Upper lobe of right lung (tissue), 1 donor: ENCODE measurements at regions not wholly inside any gene's neighbourhood (a gene's known extent, or its start where the extent isn't known, plus 50 kb on each side); places are given as distances from the start of the nearest gene placed in this dataset.

Experiments
- ATAC-seq: fragments of 200-7000 bp; cut with Tn5 transposase; one replicate; pipeline ENCODE4 v1.9.1; 2020; ENCODE audit warnings: mild to moderate bottlenecking, moderate library complexity
- DNase-seq: peaks from one replicate; pipeline ENCODE4 v3.0.0-alpha.2; 2020
- H3K27ac ChIP-seq: fragments of 200-600 bp; one replicate; pipeline ENCODE4 v1.8.0; 2022
- H3K27me3 ChIP-seq: fragments of 200-600 bp; one replicate; pipeline ENCODE4 v1.8.0; 2022; ENCODE audit warnings: mild to moderate bottlenecking
- H3K36me3 ChIP-seq: fragments of 200-600 bp; one replicate; pipeline ENCODE4 v1.8.0; 2022
- H3K4me1 ChIP-seq: fragments of 200-600 bp; one replicate; pipeline ENCODE4 v1.8.0; 2022
- H3K4me3 ChIP-seq: fragments of 200-600 bp; one replicate; pipeline ENCODE4 v1.8.0; 2022; ENCODE audit warnings: mild to moderate bottlenecking
- H3K9me3 ChIP-seq: fragments of 200-600 bp; one replicate; pipeline ENCODE4 v1.8.0; 2022
- intact Hi-C: fragments of 100-400 bp; cut with DNase I; formaldehyde crosslinking; loops from one replicate; pipeline ENCODE4 v1.11.0; 2022
- TF ChIP-seq, protein P1 (sequence below): fragments of 200-600 bp; IDR thresholded peaks from one replicate; pipeline ENCODE4 v1.8.0; 2022; ENCODE audit warnings: antibody characterized with exemption
- donor health status: DM: no; HTN: yes; CAD: no; lungs with severe emphysema.

DNA sequence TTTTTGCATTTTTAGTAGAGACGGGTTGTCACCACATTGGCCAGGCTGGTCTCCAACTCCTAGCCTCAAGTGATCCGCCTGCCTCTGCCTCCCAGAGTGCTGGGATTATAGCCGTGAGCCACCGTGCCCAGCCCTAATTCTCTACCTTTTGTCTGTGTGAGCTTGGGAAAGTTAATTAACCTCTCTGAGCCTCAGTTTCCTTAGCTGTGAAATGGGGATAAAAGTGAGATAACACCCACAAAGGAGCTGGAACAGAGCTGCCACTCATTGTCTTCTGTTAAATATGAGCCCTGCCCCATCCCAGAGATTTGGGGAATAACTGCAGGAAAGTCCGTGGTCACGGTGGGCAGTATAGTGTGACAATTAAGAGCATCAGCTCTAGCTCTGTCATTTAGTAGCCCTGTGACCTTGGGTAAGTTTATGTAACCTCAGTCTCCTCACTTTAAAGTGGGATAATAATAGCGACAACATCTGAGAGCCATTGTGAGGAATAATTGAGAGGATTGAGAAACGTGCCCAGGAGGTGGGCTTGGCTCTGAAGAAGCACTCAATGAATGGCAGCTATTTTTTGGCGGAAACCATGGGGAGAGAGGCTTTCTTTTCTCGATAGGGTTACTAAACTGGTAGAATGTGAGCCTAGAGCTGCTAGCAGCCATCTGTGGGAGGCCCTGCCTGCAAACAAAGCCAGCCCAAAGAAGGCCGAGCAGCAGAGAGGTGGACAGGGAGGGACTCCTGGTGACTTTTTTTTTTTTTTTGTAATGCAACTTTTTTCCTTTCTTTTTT is 60.8 kb upstream of the MED13L start:
- no peaks in the 10 kb centered on the region for H3K36me3 ChIP-seq
- H3K4me3 ChIP-seq: no peak overlapping the region
- TF ChIP-seq, protein P1, sequence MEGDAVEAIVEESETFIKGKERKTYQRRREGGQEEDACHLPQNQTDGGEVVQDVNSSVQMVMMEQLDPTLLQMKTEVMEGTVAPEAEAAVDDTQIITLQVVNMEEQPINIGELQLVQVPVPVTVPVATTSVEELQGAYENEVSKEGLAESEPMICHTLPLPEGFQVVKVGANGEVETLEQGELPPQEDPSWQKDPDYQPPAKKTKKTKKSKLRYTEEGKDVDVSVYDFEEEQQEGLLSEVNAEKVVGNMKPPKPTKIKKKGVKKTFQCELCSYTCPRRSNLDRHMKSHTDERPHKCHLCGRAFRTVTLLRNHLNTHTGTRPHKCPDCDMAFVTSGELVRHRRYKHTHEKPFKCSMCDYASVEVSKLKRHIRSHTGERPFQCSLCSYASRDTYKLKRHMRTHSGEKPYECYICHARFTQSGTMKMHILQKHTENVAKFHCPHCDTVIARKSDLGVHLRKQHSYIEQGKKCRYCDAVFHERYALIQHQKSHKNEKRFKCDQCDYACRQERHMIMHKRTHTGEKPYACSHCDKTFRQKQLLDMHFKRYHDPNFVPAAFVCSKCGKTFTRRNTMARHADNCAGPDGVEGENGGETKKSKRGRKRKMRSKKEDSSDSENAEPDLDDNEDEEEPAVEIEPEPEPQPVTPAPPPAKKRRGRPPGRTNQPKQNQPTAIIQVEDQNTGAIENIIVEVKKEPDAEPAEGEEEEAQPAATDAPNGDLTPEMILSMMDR: no peak
- ATAC-seq: no peak
- intact Hi-C loops: no loop called here
- no peaks in the 10 kb centered on the region for H3K27me3 ChIP-seq
- H3K27ac ChIP-seq: no peak overlapping the region
- H3K9me3 ChIP-seq: no peaks in the 10 kb centered on the region
- DNase-seq: no peak
- no peaks in the 10 kb centered on the region for H3K4me1 ChIP-seq

DNA sequence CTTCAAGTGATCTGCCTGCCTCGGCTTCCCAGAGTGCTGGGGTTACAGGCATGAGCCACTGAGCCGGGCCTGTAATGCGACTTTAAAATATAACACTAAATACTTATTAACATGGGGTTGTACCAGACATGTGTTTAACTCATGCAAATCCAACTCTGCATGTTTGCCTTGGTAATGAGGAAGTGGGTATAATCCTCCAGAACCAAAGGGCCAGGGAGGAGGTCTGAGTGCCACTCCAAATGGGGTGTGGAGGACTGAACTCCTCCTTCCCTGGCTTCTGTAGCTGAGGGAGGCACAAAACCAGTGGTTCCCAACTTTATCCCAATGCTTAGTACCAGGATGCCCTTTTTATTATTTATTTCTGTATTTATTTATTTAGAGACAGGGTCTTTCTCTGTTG is 61.6 kb upstream of the MED13L start:
- no peaks in the 10 kb centered on the region for H3K36me3 ChIP-seq
- peak; percentile 66 for DNase-seq
- no peak overlapping the region for H3K27ac ChIP-seq

DNA sequence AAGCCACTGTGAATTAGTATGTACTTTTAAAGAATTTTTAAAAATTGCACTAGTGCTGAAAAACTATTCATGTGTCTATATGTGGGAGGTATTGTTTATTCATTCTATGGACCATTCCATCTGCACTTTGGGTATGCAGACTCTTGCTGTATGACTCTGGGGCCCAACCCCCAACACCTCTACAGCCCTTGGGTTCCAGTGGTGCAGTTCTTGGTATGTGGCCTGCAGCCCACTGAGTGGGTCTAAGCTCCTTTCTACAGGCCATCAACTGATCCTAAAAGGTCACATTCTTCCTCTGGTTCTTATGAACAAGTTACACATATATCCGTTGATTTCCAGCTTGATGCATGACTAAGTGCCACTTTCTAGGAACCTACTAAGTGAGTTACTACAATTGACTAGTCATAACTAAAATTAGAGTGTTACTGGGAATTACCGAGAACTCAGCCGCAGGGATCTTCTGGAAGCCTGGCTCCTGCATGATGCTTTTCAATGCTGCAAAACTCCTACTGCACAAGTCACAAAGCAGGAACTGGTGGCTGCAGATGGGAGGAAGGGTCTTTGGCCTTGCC is 62.4 kb upstream of the MED13L start:
- Histone ChIP-seq H3K27me3 (no peaks in the 10 kb centered on the region), H3K9me3 (no peaks in the 10 kb centered on the region), H3K36me3 (no peaks in the 10 kb centered on the region), H3K27ac (no peak overlapping the region), H3K4me1 (no peaks in the 10 kb centered on the region), H3K4me3 (no peak overlapping the region)
- TF ChIP-seq, protein P1: no peak
- DNase-seq (no peak), ATAC-seq (no peak)
- intact Hi-C loops: no loop called here

More for the DNA sequence above, 61.6 kb upstream of the MED13L start:
- H3K4me3 ChIP-seq: no peak overlapping the region
- TF ChIP-seq, protein P1: no peak
- intact Hi-C loops: no loop called here
- no peaks in the 10 kb centered on the region for H3K27me3 ChIP-seq
- no peaks in the 10 kb centered on the region for H3K4me1 ChIP-seq
- no peaks in the 10 kb centered on the region for H3K9me3 ChIP-seq
- peak; percentile 83 for ATAC-seq

DNA sequence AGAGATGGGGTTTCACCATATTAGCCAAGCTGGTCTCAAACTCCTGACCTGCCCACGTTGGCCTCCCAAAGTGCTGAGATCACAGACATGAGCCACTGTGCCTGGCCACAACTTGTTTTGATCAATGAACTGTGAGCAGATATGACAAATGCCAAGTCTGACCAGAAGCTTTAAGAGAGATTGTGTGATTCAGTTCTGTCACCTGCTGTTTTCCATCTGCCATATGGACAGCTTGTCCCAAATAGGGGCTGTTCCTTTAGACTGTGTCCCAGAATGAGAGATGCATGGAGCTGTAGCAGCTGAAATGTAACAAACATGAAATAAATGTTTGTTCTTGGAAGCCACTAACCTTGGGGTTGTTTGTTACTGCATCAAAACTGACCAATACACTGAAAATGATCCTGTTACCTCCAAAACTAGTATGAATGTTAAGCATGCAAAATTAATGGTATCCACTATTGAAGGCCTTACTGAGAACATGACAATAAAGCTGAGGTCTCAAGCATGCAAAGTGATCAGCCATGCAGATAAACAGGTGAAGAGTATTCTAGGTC is 65.9 kb upstream of the MED13L start:
- intact Hi-C loops: no loop called here
- Histone ChIP-seq H3K27me3 (no peaks in the 10 kb centered on the region), H3K4me1 (no peaks in the 10 kb centered on the region), H3K9me3 (no peaks in the 10 kb centered on the region), H3K36me3 (no peaks in the 10 kb centered on the region), H3K27ac (no peak overlapping the region), H3K4me3 (no peak overlapping the region)
- no peak for ATAC-seq
- no peak for DNase-seq
- TF ChIP-seq, protein P1: no peak

DNA sequence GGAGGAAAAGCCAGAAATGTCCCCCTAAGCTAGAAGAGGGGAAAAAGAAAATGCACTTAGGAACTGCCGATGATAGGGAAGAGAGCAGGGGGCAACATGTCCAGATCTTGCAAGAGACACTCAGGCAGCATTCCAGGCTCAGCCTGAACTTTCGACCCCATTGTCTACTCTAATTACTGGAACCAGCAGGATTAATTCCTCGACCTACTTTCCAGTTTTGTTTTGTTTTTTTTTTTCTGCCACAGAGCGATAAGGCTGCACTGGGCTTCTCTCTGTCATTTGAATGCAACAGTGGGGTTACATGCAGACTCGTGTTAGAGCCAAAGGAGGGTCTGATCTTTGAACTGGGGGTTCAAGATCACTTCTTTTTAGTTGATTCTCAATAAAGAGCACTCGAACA is 68.7 kb upstream of the MED13L start:
- TF ChIP-seq, protein P1: no peak
- intact Hi-C loops: no loop called here
- DNase-seq (no peak), ATAC-seq (no peak)
- no peaks in the 10 kb centered on the region for H3K4me1 ChIP-seq
- H3K4me3 ChIP-seq: no peak overlapping the region
- H3K27me3 ChIP-seq: no peaks in the 10 kb centered on the region
- no peaks in the 10 kb centered on the region for H3K36me3 ChIP-seq
- no peaks in the 10 kb centered on the region for H3K9me3 ChIP-seq
- H3K27ac ChIP-seq: no peak overlapping the region
